PC-3 (cell line): ENCODE measurements at regions not wholly inside any gene's neighbourhood (a gene's known extent, or its start where the extent isn't known, plus 50 kb on each side); places are given as distances from the start of the nearest gene placed in this dataset.

Source experiments
- ATAC-seq: fragments of 200-7000 bp; cut with Tn5 transposase; 2 replicates; pipeline ENCODE4 v1.9.1; 2020; ENCODE audit warnings: mild to moderate bottlenecking, moderate library complexity
- BruUV-seq: library from RNA; stranded (reverse); fragments of 400-500 nt; replicated peaks from 2 replicates; lab custom pipeline; 2021; lab: Mats Ljungman, UMichigan
- CTCF ChIA-PET: fragments of 300-600 bp; sonication (Branson Sonifier 250); formaldehyde crosslinking; loops from one replicate; lab custom pipeline; 2022; ENCODE audit warnings: antibody characterized with exemption; lab: Charles Lee
- POLR2A ChIA-PET: fragments of 300-600 bp; sonication (Branson Sonifier 250); formaldehyde crosslinking; loops from one replicate; lab custom pipeline; 2022; ENCODE audit warnings: antibody characterized with exemption; ENCODE audit not compliant: unreplicated experiment; lab: Charles Lee
- DNase-seq: peaks from one replicate; pipeline ENCODE4 v3.0.0-alpha.2; 2015
- H2AFZ ChIP-seq: fragments of 300-600 bp; sonication (generic); 2 replicates; pipeline ENCODE4 v1.6.0; 2016; ENCODE audit warnings: antibody characterized with exemption, low read length
- H3F3A ChIP-seq: fragments of 300-600 bp; sonication (generic); one replicate; pipeline ENCODE4 v1.6.0; 2017; ENCODE audit warnings: antibody characterized with exemption, low read length, control low read depth, mild to moderate bottlenecking; ENCODE audit not compliant: unreplicated experiment
- H3K27ac ChIP-seq: fragments of 300-600 bp; sonication (generic); 2 replicates; pipeline ENCODE4 v1.5.1; 2016; ENCODE audit warnings: mild to moderate bottlenecking, low read length
- H3K27me3 ChIP-seq: fragments of 300-600 bp; sonication (generic); 2 replicates; pipeline ENCODE4 v1.6.1; 2016; ENCODE audit warnings: low read length, mixed read lengths
- H3K36me3 ChIP-seq: fragments of 300-600 bp; sonication (generic); 2 replicates; pipeline ENCODE4 v1.6.1; 2016; ENCODE audit warnings: low read depth, mixed run types, low read length, mixed read lengths
- H3K4me1 ChIP-seq: fragments of 300-600 bp; sonication (generic); 2 replicates; pipeline ENCODE4 v1.5.1; 2016; ENCODE audit warnings: low read length; ENCODE audit not compliant: insufficient read depth
- H3K4me2 ChIP-seq: fragments of 300-600 bp; sonication (generic); 2 replicates; pipeline ENCODE4 v1.6.0; 2016; ENCODE audit warnings: low read length
- H3K4me3 ChIP-seq: fragments of 300-600 bp; sonication (generic); 2 replicates; pipeline ENCODE4 v1.5.1; 2016; ENCODE audit warnings: mild to moderate bottlenecking, low read length, mixed read lengths
- H3K79me2 ChIP-seq: fragments of 300-600 bp; sonication (generic); 2 replicates; pipeline ENCODE4 v1.6.1; 2017; ENCODE audit warnings: low read length, mixed read lengths
- H3K9ac ChIP-seq: fragments of 300-600 bp; sonication (generic); 2 replicates; pipeline ENCODE4 v1.6.0; 2016; ENCODE audit warnings: mild to moderate bottlenecking, low read length
- H3K9me2 ChIP-seq: fragments of 300-600 bp; sonication (generic); replicated peaks from 2 replicates; pipeline ENCODE4 v1.6.1; 2016; ENCODE audit warnings: mixed run types, low read length, mixed read lengths
- H3K9me3 ChIP-seq: fragments of 300-600 bp; sonication (generic); 2 replicates; pipeline ENCODE4 v1.6.1; 2016; ENCODE audit warnings: low read length, mixed read lengths
- H4K20me1 ChIP-seq: fragments of 300-600 bp; sonication (generic); 2 replicates; pipeline ENCODE4 v1.6.1; 2016; ENCODE audit warnings: low read length, mixed read lengths
- CTCF ChIP-seq: fragments of 300-600 bp; sonication (generic); conservative IDR thresholded peaks from 2 replicates; pipeline ENCODE4 v1.5.1; 2017; ENCODE audit warnings: antibody characterized with exemption, low read depth, mild to moderate bottlenecking, low read length
- EZH2 ChIP-seq: fragments of 300-600 bp; sonication (generic); IDR thresholded peaks from one replicate; pipeline ENCODE4 v1.6.1; 2017; ENCODE audit warnings: antibody characterized with exemption, mild to moderate bottlenecking, low read length; ENCODE audit not compliant: unreplicated experiment
- EZH2phosphoT487 ChIP-seq: fragments of 300-600 bp; sonication (generic); IDR thresholded peaks from 2 replicates; pipeline ENCODE4 v1.6.1; 2018; ENCODE audit warnings: mild to moderate bottlenecking, antibody characterized with exemption, low read length, borderline replicate concordance
- intact Hi-C: fragments of 100-400 bp; cut with micrococcal nuclease; formaldehyde crosslinking; loops from 2 replicates; pipeline ENCODE4 v1.9.0; 2023

- ChIA-PET CTCF (no interaction called here), POLR2A (no interaction called here)
- H3K27ac ChIP-seq, result no peak overlapping the region
- no peaks in the 10 kb centered on the region for H3K27me3 ChIP-seq
- no peaks in the 10 kb centered on the region for H3K79me2 ChIP-seq
- H3K4me3 ChIP-seq, result no peak overlapping the region
- no peak overlapping the region for H3K9ac ChIP-seq
- H2AFZ ChIP-seq, result no peak overlapping the region
- DNase-seq (no peak), ATAC-seq (no peak)
- BruUV-seq, result no TSS peak
- H4K20me1 ChIP-seq, result no peaks in the 10 kb centered on the region
- H3K36me3 ChIP-seq, result no peaks in the 10 kb centered on the region
- H3F3A ChIP-seq, result no peaks in the 10 kb centered on the region
- intact Hi-C loops, result no loop called here
- TF ChIP-seq EZH2phosphoT487 (no peak), EZH2 (no peak), CTCF (no peak)
- no peaks in the 10 kb centered on the region for H3K9me2 ChIP-seq
- H3K4me1 ChIP-seq, result no peaks in the 10 kb centered on the region
- no peak overlapping the region for H3K4me2 ChIP-seq
- H3K9me3 ChIP-seq, result no peaks in the 10 kb centered on the region
These were observed 238.3 kb downstream of the MATN1 start for GRCh38 chr1:30485072-30485471.

GRCh38 chr1:30484668-30485067, 238.7 kb downstream of the MATN1 start:
- no peaks in the 10 kb centered on the region for H3K9me2 ChIP-seq
- ATAC-seq, result no peak

GRCh38 chr1:30479575-30479974, 243.8 kb downstream of the MATN1 start:
- Histone ChIP-seq H3K4me1 (no peaks in the 10 kb centered on the region), H3K79me2 (no peaks in the 10 kb centered on the region), H4K20me1 (no peaks in the 10 kb centered on the region), H2AFZ (no peak overlapping the region), H3K9me2 (no peaks in the 10 kb centered on the region), H3K4me3 (no peak overlapping the region), H3K36me3 (no peaks in the 10 kb centered on the region), H3K9me3 (no peaks in the 10 kb centered on the region), H3F3A (no peaks in the 10 kb centered on the region), H3K27ac (no peak overlapping the region), H3K27me3 (no peaks in the 10 kb centered on the region), H3K4me2 (no peak overlapping the region), H3K9ac (no peak overlapping the region)
- no TSS peak for BruUV-seq
- ChIA-PET POLR2A (no interaction called here), CTCF (no interaction called here)
- intact Hi-C loops, result no loop called here
- DNase-seq, result no peak
- TF ChIP-seq EZH2phosphoT487 (no peak), CTCF (no peak), EZH2 (no peak)
- ATAC-seq, result no peak

More at GRCh38 chr1:30484668-30485067, 238.7 kb downstream of the MATN1 start:
- H3F3A ChIP-seq, result no peaks in the 10 kb centered on the region
- no TSS peak for BruUV-seq
- ChIA-PET CTCF (no interaction called here), POLR2A (no interaction called here)
- H2AFZ ChIP-seq, result no peak overlapping the region
- DNase-seq, result no peak
- no peaks in the 10 kb centered on the region for H3K9me3 ChIP-seq
- TF ChIP-seq CTCF (no peak), EZH2phosphoT487 (no peak), EZH2 (no peak)
- H3K4me1 ChIP-seq, result no peaks in the 10 kb centered on the region
- no peak overlapping the region for H3K27ac ChIP-seq
- no peak overlapping the region for H3K4me3 ChIP-seq
- no peaks in the 10 kb centered on the region for H3K36me3 ChIP-seq
- no peaks in the 10 kb centered on the region for H4K20me1 ChIP-seq
- no peak overlapping the region for H3K9ac ChIP-seq
- intact Hi-C loops, result no loop called here
- H3K4me2 ChIP-seq, result no peak overlapping the region
- no peaks in the 10 kb centered on the region for H3K27me3 ChIP-seq
- no peaks in the 10 kb centered on the region for H3K79me2 ChIP-seq
